Left cardiac atrium (tissue), 4 donors: ENCODE measurements at regions not wholly inside any gene's neighbourhood (a gene's known extent, or its start where the extent isn't known, plus 50 kb on each side); places are given as distances from the start of the nearest gene placed in this dataset.

Experiments used
- ATAC-seq, 2 donors: fragments of 200-7000 bp; cut with Tn5 transposase; one replicate each; pipeline ENCODE4 v1.9.1; 2020; ENCODE audit warnings: mild to moderate bottlenecking in 2 of 2, moderate library complexity in 2 of 2
- DNase-seq: peaks from one replicate; pipeline ENCODE4 v3.0.0-alpha.2; 2020
- intact Hi-C, 2 donors: fragments of 100-400 bp; cut with DNase I; formaldehyde crosslinking; loops; one replicate each; pipeline versions ENCODE4 v1.14.1 to v1.15.1; 2022 to 2023
- donor health status: DM: no; HTN: yes; CAD: no.
- donor health status: DM: no; HTN: yes; CAD: no; lungs with severe emphysema.
- donor health status: DM: yes; HTN: yes; CAD: no.
- donor health status: Dilated cardiomyopathy.

GRCh38 chr17:14986127-14986526, 279.0 kb downstream of the PMP22 start:
- ATAC-seq (no peak), DNase-seq (no peak)
- intact Hi-C loops: no loop called here

- no peak for ATAC-seq
- intact Hi-C loops: no loop called here
- no peak for DNase-seq
Observed at GRCh38 chr17:14972844-14973243, 292.3 kb downstream of the PMP22 start.

GRCh38 chr17:14971054-14971453, 294.1 kb downstream of the PMP22 start:
- intact Hi-C loops: no loop called here
- no peak for DNase-seq
- ATAC-seq: no peak

- intact Hi-C loops: no loop called here
- DNase-seq: no peak
- no peak for ATAC-seq
Observed at GRCh38 chr17:14959106-14959648, 305.9 kb downstream of the PMP22 start.

- no peak for DNase-seq
- intact Hi-C loops: no loop called here
- no peak for ATAC-seq
Observed at GRCh38 chr17:14953405-14953804, 311.7 kb downstream of the PMP22 start.

GRCh38 chr17:14950686-14951085, 314.4 kb downstream of the PMP22 start:
- intact Hi-C loops: no loop called here

GRCh38 chr17:14950216-14950615, 314.9 kb downstream of the PMP22 start:
- DNase-seq (no peak), ATAC-seq (no peak)
- intact Hi-C loops: no loop called here

More at GRCh38 chr17:14950686-14951085, 314.4 kb downstream of the PMP22 start:
- DNase-seq (no peak), ATAC-seq (no peak)

GRCh38 chr17:14947671-14948070, 317.5 kb downstream of the PMP22 start:
- DNase-seq (no peak), ATAC-seq (no peak)
- intact Hi-C loops: no loop called here

GRCh38 chr17:14946481-14946880, 318.6 kb downstream of the PMP22 start:
- intact Hi-C loops: no loop called here
- DNase-seq (no peak), ATAC-seq (no peak)

GRCh38 chr17:14942526-14943190, 322.5 kb downstream of the PMP22 start:
- no peak for ATAC-seq
- intact Hi-C loops: no loop called here
- DNase-seq: no peak

- intact Hi-C loops: no loop called here
- DNase-seq (no peak), ATAC-seq (no peak)
Observed at GRCh38 chr17:14940938-14941265, 324.2 kb downstream of the PMP22 start.

GRCh38 chr17:14940108-14940937, 324.8 kb downstream of the PMP22 start:
- ATAC-seq (no peak), DNase-seq (no peak)
- intact Hi-C loops: no loop called here

GRCh38 chr17:14935845-14936485, 329.2 kb downstream of the PMP22 start:
- DNase-seq: no peak
- no peak for ATAC-seq
- intact Hi-C loops: loop anchor here in 1 of 2 donors (10.0 kb wide), 1 partner anchor 219 kb away; no protein-coding TSS in a partner anchor

- no peak for ATAC-seq
- intact Hi-C loops: loop anchor here in 1 of 2 donors (10.0 kb wide), 1 partner anchor 220 kb away; no protein-coding TSS in a partner anchor
- no peak for DNase-seq
Observed at GRCh38 chr17:14935139-14935841, 329.8 kb downstream of the PMP22 start.

GRCh38 chr17:14933676-14934075, 331.4 kb downstream of the PMP22 start:
- no peak for ATAC-seq
- intact Hi-C loops: loop anchor here in 1 of 2 donors (10.0 kb wide), 1 partner anchor 221 kb away; no protein-coding TSS in a partner anchor
- DNase-seq: no peak

GRCh38 chr17:14926526-14927122, 338.5 kb downstream of the PMP22 start:
- intact Hi-C loops: loop anchor here in 1 of 2 donors (2.0 to 10.0 kb wide), 3 partner anchors 228 to 1589 kb away; no protein-coding TSS in a partner anchor
- peak; percentile 35 for DNase-seq
- no peak for ATAC-seq

- DNase-seq (no peak), ATAC-seq (no peak)
- intact Hi-C loops: loop anchor here in 1 of 2 donors (2.0 to 10.0 kb wide), 3 partner anchors 229 to 1589 kb away; no protein-coding TSS in a partner anchor
Observed at GRCh38 chr17:14926073-14926472, 339.1 kb downstream of the PMP22 start.

GRCh38 chr17:14925498-14925897, 339.6 kb downstream of the PMP22 start:
- DNase-seq (no peak), ATAC-seq (no peak)
- intact Hi-C loops: loop anchor here in 1 of 2 donors (5.0 to 10.0 kb wide), 2 partner anchors 229 to 1588 kb away; no protein-coding TSS in a partner anchor
